HEK293 (cell line): ENCODE measurements at regions not wholly inside any gene's neighbourhood (a gene's known extent, or its start where the extent isn't known, plus 50 kb on each side); places are given as distances from the start of the nearest gene placed in this dataset.

Experiments
- CTCF ChIA-PET: fragments of 350-600 bp; formaldehyde crosslinking; extraction: SDS; loops from one replicate; lab custom pipeline; 2021; ENCODE audit warnings: antibody characterized with exemption; lab: Yijun Ruan, JAX
- POLR2A ChIA-PET: fragments of 300-600 bp; formaldehyde crosslinking; extraction: SDS; loops from one replicate; lab custom pipeline; 2020; ENCODE audit warnings: antibody characterized with exemption, inconsistent platforms; lab: Yijun Ruan, JAX
- H3K27ac ChIP-seq: fragments of 200-500 bp; sonication (Bioruptor generic); 2 replicates; pipeline ENCODE4 v1.5.1; 2014; ENCODE audit warnings: low read depth, low read length, control low read depth, inconsistent platforms; ENCODE audit errors: extremely low read depth
- H3K36me3 ChIP-seq, 2 experiments: fragments of 200-500 bp in 1 of 2; sonication (Bioruptor generic) in 1 of 2; 1 replicate in 1 of 2; 2 replicates in 1 of 2; pipeline ENCODE4 v1.5.1; 2014 to 2017; ENCODE audit warnings: inconsistent platforms in 2 of 2, low read length in 2 of 2; ENCODE audit not compliant: control insufficient read depth in 2 of 2, insufficient read depth in 1 of 2
- H3K4me1 ChIP-seq: fragments of 200-500 bp; sonication (Bioruptor generic); 2 replicates; pipeline ENCODE4 v1.5.1; 2014; ENCODE audit warnings: mild to moderate bottlenecking, low read length, inconsistent platforms; ENCODE audit not compliant: control insufficient read depth, insufficient read depth
- H3K4me3 ChIP-seq: 2 replicates; pipeline ENCODE4 v1.5.1; 2011; ENCODE audit warnings: low read depth, mild to moderate bottlenecking, control low read depth, low read length, moderate library complexity
- H3K9me3 ChIP-seq: fragments of 200-500 bp; sonication (Bioruptor generic); 2 replicates; pipeline ENCODE4 v1.5.1; 2014; ENCODE audit warnings: low read depth, low read length, inconsistent platforms; ENCODE audit not compliant: control insufficient read depth, insufficient read depth
- GFI1B ChIP-seq: fragments of 450-650 bp; formaldehyde crosslinking; IDR thresholded peaks from 2 replicates; pipeline ENCODE4 v1.5.1; 2016; ENCODE audit warnings: missing biosample characterization, missing genetic modification characterization
- TRIM28 ChIP-seq: IDR thresholded peaks from 2 replicates; pipeline ENCODE4 v1.6.1; 2011; ENCODE audit warnings: low read length, control low read depth, borderline replicate concordance
- WT1 ChIP-seq: fragments of 450-650 bp; formaldehyde crosslinking; IDR thresholded peaks from 2 replicates; pipeline ENCODE4 v1.5.1; 2016; ENCODE audit warnings: missing biosample characterization, missing genetic modification characterization
- ZNF157 ChIP-seq: fragments of 450-650 bp; formaldehyde crosslinking; IDR thresholded peaks from 2 replicates; pipeline ENCODE4 v1.5.1; 2016; ENCODE audit warnings: missing biosample characterization, missing genetic modification characterization
- ZNF23 ChIP-seq: fragments of 450-650 bp; formaldehyde crosslinking; IDR thresholded peaks from 2 replicates; pipeline ENCODE4 v1.5.1; 2016; ENCODE audit warnings: missing biosample characterization, missing genetic modification characterization, borderline replicate concordance
- ZNF341 ChIP-seq: fragments of 450-650 bp; formaldehyde crosslinking; IDR thresholded peaks from 2 replicates; pipeline ENCODE4; 2016; ENCODE audit warnings: low read depth, missing biosample characterization, missing genetic modification characterization
- ZNF423 ChIP-seq: fragments of 450-650 bp; formaldehyde crosslinking; IDR thresholded peaks from 2 replicates; pipeline ENCODE4 v1.5.1; 2016; ENCODE audit warnings: missing biosample characterization, missing genetic modification characterization
- ZNF426 ChIP-seq: fragments of 450-650 bp; formaldehyde crosslinking; IDR thresholded peaks from 2 replicates; pipeline ENCODE4 v1.5.1; 2017; ENCODE audit warnings: missing biosample characterization, missing genetic modification characterization, mild to moderate bottlenecking, inconsistent platforms, moderate library complexity
- ZNF544 ChIP-seq: fragments of 450-650 bp; formaldehyde crosslinking; IDR thresholded peaks from 2 replicates; pipeline ENCODE4 v1.5.0; 2017; ENCODE audit warnings: missing biosample characterization, missing genetic modification characterization
- ZNF600 ChIP-seq: fragments of 450-650 bp; formaldehyde crosslinking; IDR thresholded peaks from 2 replicates; pipeline ENCODE4 v1.5.1; 2016; ENCODE audit warnings: missing biosample characterization, missing genetic modification characterization
- ZNF654 ChIP-seq: fragments of 450-650 bp; formaldehyde crosslinking; IDR thresholded peaks from 2 replicates; pipeline ENCODE4 v1.5.1; 2016; ENCODE audit warnings: low read depth, missing biosample characterization, missing genetic modification characterization
- ZNF664 ChIP-seq: fragments of 450-650 bp; formaldehyde crosslinking; IDR thresholded peaks from 2 replicates; pipeline ENCODE4 v1.5.1; 2016; ENCODE audit warnings: missing biosample characterization, missing genetic modification characterization
- ZNF792 ChIP-seq: fragments of 450-650 bp; formaldehyde crosslinking; IDR thresholded peaks from 2 replicates; pipeline ENCODE4 v1.5.1; 2016; ENCODE audit warnings: missing biosample characterization, missing genetic modification characterization
- TF ChIP-seq, protein P1 (sequence below): fragments of 450-650 bp; formaldehyde crosslinking; IDR thresholded peaks from 2 replicates; pipeline ENCODE4 v1.5.1; 2016; ENCODE audit warnings: missing biosample characterization, missing genetic modification characterization, borderline replicate concordance
- TF ChIP-seq, protein P2 (sequence below): fragments of 450-650 bp; formaldehyde crosslinking; IDR thresholded peaks from 2 replicates; pipeline ENCODE4 v1.5.1; 2016; ENCODE audit warnings: missing biosample characterization, missing genetic modification characterization
- TF ChIP-seq, protein P3 (sequence below): fragments of 450-650 bp; formaldehyde crosslinking; IDR thresholded peaks from 2 replicates; pipeline ENCODE4 v1.5.1; 2016; ENCODE audit warnings: missing biosample characterization, missing genetic modification characterization

DNA sequence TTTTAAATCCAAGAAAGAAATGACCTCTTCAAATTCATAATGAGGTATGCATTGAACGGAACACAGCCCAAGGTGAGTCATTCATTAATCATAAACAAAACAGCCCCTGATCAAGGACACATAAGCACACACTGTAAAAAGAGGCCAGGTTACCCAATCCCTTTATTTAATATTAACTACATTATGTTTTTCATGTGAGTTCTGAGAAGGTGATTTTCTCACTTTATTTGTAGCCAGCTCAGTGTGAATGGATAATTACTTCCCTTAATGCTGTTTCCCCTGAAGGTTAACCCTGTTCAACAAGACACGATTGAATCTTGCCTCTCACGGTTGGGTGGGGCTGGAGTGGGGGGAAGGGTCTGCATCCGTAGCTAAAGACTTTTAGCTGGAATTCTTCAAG, 257.3 kb upstream of the SALL1 start:
- Histone ChIP-seq H3K4me1 (peaks cover 3% of the 10 kb centered on the region), H3K27ac (no peak overlapping the region), H3K36me3 (no peaks in the 10 kb centered on the region), H3K4me3 (no peak overlapping the region), H3K9me3 (no peaks in the 10 kb centered on the region)
- POLR2A ChIA-PET: no interaction called here
- CTCF ChIA-PET: no interaction called here
- no peak for TF ChIP-seq WT1 (tag by site-specific recombination)
- no peak for TF ChIP-seq ZNF792 (tag by site-specific recombination)
- no peak for TF ChIP-seq GFI1B (tag by site-specific recombination)
- TF ChIP-seq, protein P1, sequence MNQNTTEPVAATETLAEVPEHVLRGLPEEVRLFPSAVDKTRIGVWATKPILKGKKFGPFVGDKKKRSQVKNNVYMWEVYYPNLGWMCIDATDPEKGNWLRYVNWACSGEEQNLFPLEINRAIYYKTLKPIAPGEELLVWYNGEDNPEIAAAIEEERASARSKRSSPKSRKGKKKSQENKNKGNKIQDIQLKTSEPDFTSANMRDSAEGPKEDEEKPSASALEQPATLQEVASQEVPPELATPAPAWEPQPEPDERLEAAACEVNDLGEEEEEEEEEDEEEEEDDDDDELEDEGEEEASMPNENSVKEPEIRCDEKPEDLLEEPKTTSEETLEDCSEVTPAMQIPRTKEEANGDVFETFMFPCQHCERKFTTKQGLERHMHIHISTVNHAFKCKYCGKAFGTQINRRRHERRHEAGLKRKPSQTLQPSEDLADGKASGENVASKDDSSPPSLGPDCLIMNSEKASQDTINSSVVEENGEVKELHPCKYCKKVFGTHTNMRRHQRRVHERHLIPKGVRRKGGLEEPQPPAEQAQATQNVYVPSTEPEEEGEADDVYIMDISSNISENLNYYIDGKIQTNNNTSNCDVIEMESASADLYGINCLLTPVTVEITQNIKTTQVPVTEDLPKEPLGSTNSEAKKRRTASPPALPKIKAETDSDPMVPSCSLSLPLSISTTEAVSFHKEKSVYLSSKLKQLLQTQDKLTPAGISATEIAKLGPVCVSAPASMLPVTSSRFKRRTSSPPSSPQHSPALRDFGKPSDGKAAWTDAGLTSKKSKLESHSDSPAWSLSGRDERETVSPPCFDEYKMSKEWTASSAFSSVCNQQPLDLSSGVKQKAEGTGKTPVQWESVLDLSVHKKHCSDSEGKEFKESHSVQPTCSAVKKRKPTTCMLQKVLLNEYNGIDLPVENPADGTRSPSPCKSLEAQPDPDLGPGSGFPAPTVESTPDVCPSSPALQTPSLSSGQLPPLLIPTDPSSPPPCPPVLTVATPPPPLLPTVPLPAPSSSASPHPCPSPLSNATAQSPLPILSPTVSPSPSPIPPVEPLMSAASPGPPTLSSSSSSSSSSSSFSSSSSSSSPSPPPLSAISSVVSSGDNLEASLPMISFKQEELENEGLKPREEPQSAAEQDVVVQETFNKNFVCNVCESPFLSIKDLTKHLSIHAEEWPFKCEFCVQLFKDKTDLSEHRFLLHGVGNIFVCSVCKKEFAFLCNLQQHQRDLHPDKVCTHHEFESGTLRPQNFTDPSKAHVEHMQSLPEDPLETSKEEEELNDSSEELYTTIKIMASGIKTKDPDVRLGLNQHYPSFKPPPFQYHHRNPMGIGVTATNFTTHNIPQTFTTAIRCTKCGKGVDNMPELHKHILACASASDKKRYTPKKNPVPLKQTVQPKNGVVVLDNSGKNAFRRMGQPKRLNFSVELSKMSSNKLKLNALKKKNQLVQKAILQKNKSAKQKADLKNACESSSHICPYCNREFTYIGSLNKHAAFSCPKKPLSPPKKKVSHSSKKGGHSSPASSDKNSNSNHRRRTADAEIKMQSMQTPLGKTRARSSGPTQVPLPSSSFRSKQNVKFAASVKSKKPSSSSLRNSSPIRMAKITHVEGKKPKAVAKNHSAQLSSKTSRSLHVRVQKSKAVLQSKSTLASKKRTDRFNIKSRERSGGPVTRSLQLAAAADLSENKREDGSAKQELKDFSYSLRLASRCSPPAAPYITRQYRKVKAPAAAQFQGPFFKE (tag by site-specific recombination): no peak
- no peak for TF ChIP-seq ZNF654 (tag by site-specific recombination)
- no peak for TF ChIP-seq ZNF423 (tag by site-specific recombination)
- no peak for TF ChIP-seq ZNF600 (tag by site-specific recombination)
- TF ChIP-seq, protein P2, sequence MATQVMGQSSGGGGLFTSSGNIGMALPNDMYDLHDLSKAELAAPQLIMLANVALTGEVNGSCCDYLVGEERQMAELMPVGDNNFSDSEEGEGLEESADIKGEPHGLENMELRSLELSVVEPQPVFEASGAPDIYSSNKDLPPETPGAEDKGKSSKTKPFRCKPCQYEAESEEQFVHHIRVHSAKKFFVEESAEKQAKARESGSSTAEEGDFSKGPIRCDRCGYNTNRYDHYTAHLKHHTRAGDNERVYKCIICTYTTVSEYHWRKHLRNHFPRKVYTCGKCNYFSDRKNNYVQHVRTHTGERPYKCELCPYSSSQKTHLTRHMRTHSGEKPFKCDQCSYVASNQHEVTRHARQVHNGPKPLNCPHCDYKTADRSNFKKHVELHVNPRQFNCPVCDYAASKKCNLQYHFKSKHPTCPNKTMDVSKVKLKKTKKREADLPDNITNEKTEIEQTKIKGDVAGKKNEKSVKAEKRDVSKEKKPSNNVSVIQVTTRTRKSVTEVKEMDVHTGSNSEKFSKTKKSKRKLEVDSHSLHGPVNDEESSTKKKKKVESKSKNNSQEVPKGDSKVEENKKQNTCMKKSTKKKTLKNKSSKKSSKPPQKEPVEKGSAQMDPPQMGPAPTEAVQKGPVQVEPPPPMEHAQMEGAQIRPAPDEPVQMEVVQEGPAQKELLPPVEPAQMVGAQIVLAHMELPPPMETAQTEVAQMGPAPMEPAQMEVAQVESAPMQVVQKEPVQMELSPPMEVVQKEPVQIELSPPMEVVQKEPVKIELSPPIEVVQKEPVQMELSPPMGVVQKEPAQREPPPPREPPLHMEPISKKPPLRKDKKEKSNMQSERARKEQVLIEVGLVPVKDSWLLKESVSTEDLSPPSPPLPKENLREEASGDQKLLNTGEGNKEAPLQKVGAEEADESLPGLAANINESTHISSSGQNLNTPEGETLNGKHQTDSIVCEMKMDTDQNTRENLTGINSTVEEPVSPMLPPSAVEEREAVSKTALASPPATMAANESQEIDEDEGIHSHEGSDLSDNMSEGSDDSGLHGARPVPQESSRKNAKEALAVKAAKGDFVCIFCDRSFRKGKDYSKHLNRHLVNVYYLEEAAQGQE: no peak
- TF ChIP-seq TRIM28: no peak
- TF ChIP-seq ZNF23 (tag by site-specific recombination): no peak
- TF ChIP-seq ZNF157: no peak
- TF ChIP-seq, all 188 proteins: peak for 0

DNA sequence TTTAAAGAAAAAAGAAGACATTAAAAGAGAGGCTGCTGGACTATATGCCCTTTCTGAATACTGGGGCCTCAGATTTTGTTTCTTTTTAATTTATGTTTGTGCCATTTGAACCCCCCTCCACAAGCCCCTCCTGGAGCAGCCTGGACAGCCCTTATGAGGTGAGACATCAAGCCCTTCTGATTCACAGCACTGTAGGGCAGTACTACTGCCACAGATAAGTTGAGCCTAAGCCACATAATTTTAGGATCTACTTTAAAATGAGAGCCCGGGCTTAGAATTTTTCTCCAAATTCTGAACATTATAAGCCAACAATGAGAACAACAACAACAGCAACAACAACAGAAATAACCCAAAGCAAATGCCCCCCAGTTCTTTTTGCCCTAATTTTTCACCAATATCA, 256.9 kb upstream of the SALL1 start:
- POLR2A ChIA-PET: no interaction called here
- no peak for TF ChIP-seq ZNF544 (tag by site-specific recombination)
- TF ChIP-seq ZNF426 (tag by site-specific recombination): no peak
- TF ChIP-seq ZNF341 (tag by site-specific recombination): no peak
- TF ChIP-seq, protein P3, sequence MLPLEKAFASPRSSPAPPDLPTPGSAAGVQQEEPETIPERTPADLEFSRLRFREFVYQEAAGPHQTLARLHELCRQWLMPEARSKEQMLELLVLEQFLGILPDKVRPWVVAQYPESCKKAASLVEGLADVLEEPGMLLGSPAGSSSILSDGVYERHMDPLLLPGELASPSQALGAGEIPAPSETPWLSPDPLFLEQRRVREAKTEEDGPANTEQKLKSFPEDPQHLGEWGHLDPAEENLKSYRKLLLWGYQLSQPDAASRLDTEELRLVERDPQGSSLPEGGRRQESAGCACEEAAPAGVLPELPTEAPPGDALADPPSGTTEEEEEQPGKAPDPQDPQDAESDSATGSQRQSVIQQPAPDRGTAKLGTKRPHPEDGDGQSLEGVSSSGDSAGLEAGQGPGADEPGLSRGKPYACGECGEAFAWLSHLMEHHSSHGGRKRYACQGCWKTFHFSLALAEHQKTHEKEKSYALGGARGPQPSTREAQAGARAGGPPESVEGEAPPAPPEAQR (tag by site-specific recombination): no peak
- no peak for TF ChIP-seq ZNF664 (tag by site-specific recombination)
- TF ChIP-seq, all 188 proteins: peak for 0
- H3K9me3 ChIP-seq: no peaks in the 10 kb centered on the region
- H3K27ac ChIP-seq: no peak overlapping the region
- peaks cover 3% of the 10 kb centered on the region for H3K4me1 ChIP-seq
- no peak overlapping the region for H3K4me3 ChIP-seq
- CTCF ChIA-PET: no interaction called here
- no peaks in the 10 kb centered on the region for H3K36me3 ChIP-seq
